ENCODE measurements at regions not wholly inside any gene's neighbourhood (a gene's known extent, or its start where the extent isn't known, plus 50 kb on each side); places are given as distances from the start of the nearest gene placed in this dataset.

- Histone ChIP-seq H3K4me3 (ENCODE audit: low read length) (no peak overlapping the region), H3K79me2 (ENCODE audit: low read length) (no peaks in the 10 kb centered on the region), H2AFZ (ENCODE audit: low read length) (no peak overlapping the region), H3K36me3 (ENCODE audit: insufficient read depth, low read length) (no peaks in the 10 kb centered on the region), H3K9me3 (ENCODE audit: low read length) (peaks cover 11% of the 10 kb centered on the region; the same call in 1 of the 2 replicates), H3K4me2 (ENCODE audit: low read depth, low read length, poor library complexity, severe bottlenecking) (no peak overlapping the region), H3K9ac (ENCODE audit: low read length) (no peak overlapping the region), H3K4me1 (ENCODE audit: low read length) (no peaks in the 10 kb centered on the region), H3K27me3 (ENCODE audit: low read length) (no peaks in the 10 kb centered on the region; the same call in 1 of the 2 replicates), H3K9me2 (replicated peaks; ENCODE audit: insufficient read depth, low read length) (no peaks in the 10 kb centered on the region), H3K27ac (ENCODE audit: low read length) (no peak overlapping the region), H4K20me1 (ENCODE audit: insufficient read depth, low read depth, low read length) (no peaks in the 10 kb centered on the region)
- no peak for DNase-seq
These were observed 178.7 kb downstream of the FAM170A start for GRCh38 chr5:119808024-119808423.

DNA sequence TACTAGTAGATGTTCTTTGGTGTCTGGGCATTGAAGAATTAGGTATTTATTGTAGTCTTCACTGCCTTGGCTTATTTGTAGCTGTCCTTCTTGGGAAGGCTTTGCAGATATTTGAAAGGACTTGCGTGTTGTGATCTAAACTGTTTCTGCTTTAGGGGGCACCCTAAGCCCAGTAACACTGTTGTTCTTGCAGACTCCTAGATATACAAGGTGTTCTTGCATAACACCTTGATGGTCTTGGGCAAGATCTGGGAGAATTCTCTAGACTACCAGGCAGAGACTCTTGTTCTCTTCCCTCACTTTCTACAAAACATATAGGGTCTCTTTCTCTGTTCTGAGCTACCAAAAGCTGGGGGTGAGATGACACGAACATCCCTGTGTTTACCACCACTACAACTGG is 179.1 kb downstream of the FAM170A start:
- Histone ChIP-seq H3K4me3 (ENCODE audit: low read length) (no peak overlapping the region), H3K9me2 (replicated peaks; ENCODE audit: insufficient read depth, low read length) (no peaks in the 10 kb centered on the region)

DNA sequence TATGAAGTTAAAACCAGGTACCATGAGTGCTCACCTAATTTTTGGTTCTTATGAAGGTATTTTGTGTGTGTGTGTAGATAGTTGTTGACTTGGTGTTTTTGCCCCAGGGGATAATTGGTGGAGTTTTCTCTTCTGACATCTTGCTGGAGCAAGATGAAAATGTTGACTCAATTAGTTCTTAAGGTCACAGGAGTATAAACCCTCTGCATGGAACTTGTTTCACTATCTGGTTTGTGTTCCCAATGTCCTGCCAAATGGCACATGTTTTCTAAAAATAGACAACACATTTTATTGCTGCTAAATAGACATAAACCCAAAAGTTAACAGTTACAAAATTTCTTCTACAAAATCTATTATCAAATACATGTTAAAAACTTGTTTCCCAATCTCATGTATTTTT is 180.9 kb downstream of the FAM170A start:
- Histone ChIP-seq H3K4me1 (ENCODE audit: low read length) (no peaks in the 10 kb centered on the region), H3K9me2 (replicated peaks; ENCODE audit: insufficient read depth, low read length) (no peaks in the 10 kb centered on the region), H3K27me3 (ENCODE audit: low read length) (no peaks in the 10 kb centered on the region; the same call in 1 of the 2 replicates), H3K9ac (ENCODE audit: low read length) (no peak overlapping the region), H2AFZ (ENCODE audit: low read length) (no peak overlapping the region), H4K20me1 (ENCODE audit: insufficient read depth, low read depth, low read length) (no peaks in the 10 kb centered on the region), H3K4me3 (ENCODE audit: low read length) (no peak overlapping the region), H3K79me2 (ENCODE audit: low read length) (no peaks in the 10 kb centered on the region), H3K36me3 (ENCODE audit: insufficient read depth, low read length) (no peaks in the 10 kb centered on the region), H3K4me2 (ENCODE audit: low read depth, low read length, poor library complexity, severe bottlenecking) (no peak overlapping the region), H3K27ac (ENCODE audit: low read length) (no peak overlapping the region), H3K9me3 (ENCODE audit: low read length) (peaks cover 11% of the 10 kb centered on the region; the same call in 1 of the 2 replicates)
- DNase-seq = no peak

More for the DNA sequence above, 179.1 kb downstream of the FAM170A start:
- no peaks in the 10 kb centered on the region for H3K4me1 ChIP-seq (ENCODE audit: low read length)
- H3K27ac ChIP-seq (ENCODE audit: low read length) = no peak overlapping the region
- H3K27me3 ChIP-seq (ENCODE audit: low read length) = no peaks in the 10 kb centered on the region; the same call in 1 of the 2 replicates
- H3K9ac ChIP-seq (ENCODE audit: low read length) = no peak overlapping the region
- H3K9me3 ChIP-seq (ENCODE audit: low read length) = peaks cover 11% of the 10 kb centered on the region; the same call in 1 of the 2 replicates
- no peaks in the 10 kb centered on the region for H4K20me1 ChIP-seq (ENCODE audit: insufficient read depth, low read depth, low read length)
- no peak for DNase-seq
- H3K4me2 ChIP-seq (ENCODE audit: low read depth, low read length, poor library complexity, severe bottlenecking) = no peak overlapping the region
- H2AFZ ChIP-seq (ENCODE audit: low read length) = no peak overlapping the region
- H3K79me2 ChIP-seq (ENCODE audit: low read length) = no peaks in the 10 kb centered on the region
- H3K36me3 ChIP-seq (ENCODE audit: insufficient read depth, low read length) = no peaks in the 10 kb centered on the region

DNA sequence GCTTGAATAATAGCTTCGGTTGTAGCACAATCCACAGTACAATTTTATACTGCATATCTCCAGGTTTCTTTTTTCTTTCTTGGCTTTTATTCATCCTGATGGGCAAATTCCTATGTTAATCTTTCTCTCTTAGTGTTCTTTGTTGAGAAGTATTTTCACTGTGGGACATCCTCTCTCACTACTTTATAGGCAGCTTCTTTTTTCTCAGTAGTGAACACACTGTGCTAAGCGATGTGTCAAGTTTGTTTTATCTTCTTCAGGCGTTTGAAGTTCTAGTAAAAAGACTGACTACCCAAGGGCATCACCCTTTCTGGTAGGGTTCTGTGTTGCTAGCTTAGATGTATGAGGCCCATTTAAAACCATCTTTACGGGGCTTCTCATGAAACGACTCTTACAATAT is 182.1 kb downstream of the FAM170A start:
- Histone ChIP-seq H3K36me3 (ENCODE audit: insufficient read depth, low read length) (no peaks in the 10 kb centered on the region), H2AFZ (ENCODE audit: low read length) (no peak overlapping the region), H3K9ac (ENCODE audit: low read length) (no peak overlapping the region), H3K9me2 (replicated peaks; ENCODE audit: insufficient read depth, low read length) (no peaks in the 10 kb centered on the region), H3K79me2 (ENCODE audit: low read length) (no peaks in the 10 kb centered on the region), H3K27me3 (ENCODE audit: low read length) (no peaks in the 10 kb centered on the region; the same call in 1 of the 2 replicates), H3K27ac (ENCODE audit: low read length) (no peak overlapping the region), H3K4me1 (ENCODE audit: low read length) (no peaks in the 10 kb centered on the region), H4K20me1 (ENCODE audit: insufficient read depth, low read depth, low read length) (no peaks in the 10 kb centered on the region), H3K4me3 (ENCODE audit: low read length) (no peak overlapping the region), H3K9me3 (ENCODE audit: low read length) (peaks cover 11% of the 10 kb centered on the region; the same call in 1 of the 2 replicates), H3K4me2 (ENCODE audit: low read depth, low read length, poor library complexity, severe bottlenecking) (no peak overlapping the region)
- DNase-seq = no peak

DNA sequence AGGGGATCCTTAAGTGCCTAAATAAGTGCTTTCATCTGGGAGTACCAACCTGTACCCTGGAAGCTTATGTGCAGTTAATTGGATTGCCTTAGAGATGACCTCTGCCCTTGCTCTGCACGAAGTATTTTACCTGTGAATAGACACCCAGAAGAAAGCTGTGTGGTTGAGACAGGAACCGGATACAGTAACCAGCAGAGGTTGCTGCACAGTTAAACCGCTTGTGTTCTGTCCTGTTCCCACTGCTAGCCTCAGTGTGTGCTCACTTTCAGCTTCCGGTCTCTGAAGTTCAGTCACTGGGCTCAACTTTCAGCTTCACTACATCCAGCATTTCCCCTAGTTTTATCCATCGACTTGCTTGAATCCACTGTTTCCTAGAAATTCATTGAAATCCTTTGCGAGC is 185.3 kb downstream of the FAM170A start:
- Histone ChIP-seq H3K9me3 (ENCODE audit: low read length) (no peaks in the 10 kb centered on the region), H3K9ac (ENCODE audit: low read length) (no peak overlapping the region), H3K4me3 (ENCODE audit: low read length) (no peak overlapping the region), H3K4me2 (ENCODE audit: low read depth, low read length, poor library complexity, severe bottlenecking) (no peak overlapping the region), H3K36me3 (ENCODE audit: insufficient read depth, low read length) (no peaks in the 10 kb centered on the region), H4K20me1 (ENCODE audit: insufficient read depth, low read depth, low read length) (no peaks in the 10 kb centered on the region), H3K27ac (ENCODE audit: low read length) (no peak overlapping the region), H3K9me2 (replicated peaks; ENCODE audit: insufficient read depth, low read length) (no peaks in the 10 kb centered on the region), H2AFZ (ENCODE audit: low read length) (no peak overlapping the region), H3K4me1 (ENCODE audit: low read length) (no peaks in the 10 kb centered on the region), H3K27me3 (ENCODE audit: low read length) (no peaks in the 10 kb centered on the region), H3K79me2 (ENCODE audit: low read length) (no peaks in the 10 kb centered on the region)
- no peak for DNase-seq

DNA sequence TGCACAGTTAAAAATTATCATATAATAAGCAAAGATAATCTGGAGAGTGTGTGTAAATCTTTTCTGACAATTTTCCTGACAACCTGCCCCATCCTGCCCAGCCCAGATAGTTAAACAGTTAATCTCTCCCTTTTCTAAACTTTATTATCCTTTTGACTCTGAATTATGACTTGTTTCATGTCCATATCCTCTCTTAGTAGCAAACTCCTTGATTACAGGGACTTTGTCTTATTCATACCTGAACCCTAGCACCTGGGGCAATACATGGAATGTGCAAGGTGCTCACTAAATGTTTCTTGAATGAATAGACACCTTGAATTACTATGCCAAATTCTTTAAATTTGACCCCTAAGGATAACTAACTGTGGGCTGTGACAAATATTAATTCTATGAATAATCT is 186.7 kb downstream of the FAM170A start:
- Histone ChIP-seq H2AFZ (ENCODE audit: low read length) (no peak overlapping the region), H4K20me1 (ENCODE audit: insufficient read depth, low read depth, low read length) (no peaks in the 10 kb centered on the region), H3K27ac (ENCODE audit: low read length) (no peak overlapping the region), H3K79me2 (ENCODE audit: low read length) (no peaks in the 10 kb centered on the region), H3K9me3 (ENCODE audit: low read length) (no peaks in the 10 kb centered on the region), H3K9ac (ENCODE audit: low read length) (no peak overlapping the region), H3K4me2 (ENCODE audit: low read depth, low read length, poor library complexity, severe bottlenecking) (no peak overlapping the region), H3K27me3 (ENCODE audit: low read length) (no peaks in the 10 kb centered on the region), H3K4me1 (ENCODE audit: low read length) (no peaks in the 10 kb centered on the region), H3K36me3 (ENCODE audit: insufficient read depth, low read length) (no peaks in the 10 kb centered on the region), H3K4me3 (ENCODE audit: low read length) (no peak overlapping the region), H3K9me2 (replicated peaks; ENCODE audit: insufficient read depth, low read length) (no peaks in the 10 kb centered on the region)
- DNase-seq = no peak

DNA sequence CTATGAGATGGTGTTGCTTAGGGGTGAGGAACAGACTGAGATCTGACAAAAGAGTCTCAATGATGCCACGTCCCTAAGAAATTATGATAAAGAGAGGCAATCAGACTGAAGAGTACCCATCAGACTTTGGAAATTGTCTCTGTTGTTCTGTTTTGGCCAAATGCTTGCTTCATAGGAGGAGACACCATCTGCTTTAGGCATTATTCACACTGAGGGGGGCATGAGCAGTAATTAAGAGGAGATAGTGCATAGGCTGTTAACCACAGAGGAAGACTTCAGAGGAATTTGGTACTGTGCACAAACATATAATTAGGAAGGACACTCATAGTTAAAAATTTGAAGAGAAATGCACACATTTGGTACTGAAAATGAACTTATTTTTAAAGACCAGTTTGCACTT is 190.7 kb downstream of the FAM170A start:
- H3K4me2 ChIP-seq (ENCODE audit: low read depth, low read length, poor library complexity, severe bottlenecking) = no peak overlapping the region
- H3K9me3 ChIP-seq (ENCODE audit: low read length) = no peaks in the 10 kb centered on the region
- H3K27ac ChIP-seq (ENCODE audit: low read length) = no peak overlapping the region
- no peaks in the 10 kb centered on the region for H3K79me2 ChIP-seq (ENCODE audit: low read length)
- H2AFZ ChIP-seq (ENCODE audit: low read length) = no peak overlapping the region
- H3K9me2 ChIP-seq (replicated peaks; ENCODE audit: insufficient read depth, low read length) = no peaks in the 10 kb centered on the region
- no peaks in the 10 kb centered on the region for H3K36me3 ChIP-seq (ENCODE audit: insufficient read depth, low read length)
- H3K4me3 ChIP-seq (ENCODE audit: low read length) = no peak overlapping the region
- no peaks in the 10 kb centered on the region for H4K20me1 ChIP-seq (ENCODE audit: insufficient read depth, low read depth, low read length)
- no peaks in the 10 kb centered on the region for H3K4me1 ChIP-seq (ENCODE audit: low read length)
- H3K27me3 ChIP-seq (ENCODE audit: low read length) = no peaks in the 10 kb centered on the region
- no peak overlapping the region for H3K9ac ChIP-seq (ENCODE audit: low read length)
- no peak for DNase-seq

GRCh38 chr5:119820608-119821007 is 191.2 kb downstream of the FAM170A start:
- Histone ChIP-seq H3K79me2 (ENCODE audit: low read length) (no peaks in the 10 kb centered on the region), H3K4me2 (ENCODE audit: low read depth, low read length, poor library complexity, severe bottlenecking) (no peak overlapping the region), H3K27ac (ENCODE audit: low read length) (no peak overlapping the region), H3K9me2 (replicated peaks; ENCODE audit: insufficient read depth, low read length) (no peaks in the 10 kb centered on the region), H4K20me1 (ENCODE audit: insufficient read depth, low read depth, low read length) (no peaks in the 10 kb centered on the region), H3K9me3 (ENCODE audit: low read length) (no peaks in the 10 kb centered on the region), H3K27me3 (ENCODE audit: low read length) (no peaks in the 10 kb centered on the region), H3K36me3 (ENCODE audit: insufficient read depth, low read length) (no peaks in the 10 kb centered on the region), H3K9ac (ENCODE audit: low read length) (no peak overlapping the region), H3K4me1 (ENCODE audit: low read length) (no peaks in the 10 kb centered on the region), H2AFZ (ENCODE audit: low read length) (no peak overlapping the region), H3K4me3 (ENCODE audit: low read length) (no peak overlapping the region)
- DNase-seq = no peak

DNA sequence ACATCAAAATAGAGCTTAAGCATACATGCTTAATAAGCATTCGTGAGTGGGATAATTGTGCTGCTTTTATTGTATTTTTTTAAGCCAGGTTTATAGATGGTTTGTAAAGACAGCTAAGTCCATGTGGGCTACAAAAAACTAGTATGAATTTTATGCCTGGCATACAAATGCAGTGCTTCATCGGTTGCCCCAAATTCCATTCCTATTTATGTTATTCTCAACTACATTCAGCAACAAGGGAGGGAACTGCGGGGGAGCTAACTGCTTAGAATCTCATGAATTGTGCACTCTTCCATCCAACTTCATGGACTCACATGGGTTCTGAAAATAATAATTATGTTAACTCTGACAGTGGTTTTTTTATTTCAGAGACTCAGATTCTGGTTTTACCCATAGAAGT is 199.2 kb downstream of the FAM170A start:
- Histone ChIP-seq H3K27me3 (ENCODE audit: low read length) (no peaks in the 10 kb centered on the region), H3K9ac (ENCODE audit: low read length) (no peak overlapping the region), H3K4me2 (ENCODE audit: low read depth, low read length, poor library complexity, severe bottlenecking) (no peak overlapping the region), H3K4me1 (ENCODE audit: low read length) (no peaks in the 10 kb centered on the region), H3K9me3 (ENCODE audit: low read length) (no peaks in the 10 kb centered on the region), H3K79me2 (ENCODE audit: low read length) (no peaks in the 10 kb centered on the region), H3K27ac (ENCODE audit: low read length) (no peak overlapping the region), H3K36me3 (ENCODE audit: insufficient read depth, low read length) (no peaks in the 10 kb centered on the region), H4K20me1 (ENCODE audit: insufficient read depth, low read depth, low read length) (no peaks in the 10 kb centered on the region), H3K9me2 (replicated peaks; ENCODE audit: insufficient read depth, low read length) (no peaks in the 10 kb centered on the region), H2AFZ (ENCODE audit: low read length) (no peak overlapping the region), H3K4me3 (ENCODE audit: low read length) (no peak overlapping the region)
- DNase-seq = no peak

All from Karpas-422 (cell line).